K562 (cell line): ENCODE measurements at regions not wholly inside any gene's neighbourhood (a gene's known extent, or its start where the extent isn't known, plus 50 kb on each side); places are given as distances from the start of the nearest gene placed in this dataset.

Experiments
- CBFB ChIP-seq: sonication (generic); formaldehyde crosslinking; IDR thresholded peaks from 2 replicates; pipeline ENCODE4 v1.4.0; 2020; ENCODE audit warnings: mild to moderate bottlenecking, missing genetic modification reagents
- CTCF ChIP-seq, 3 experiments: IDR thresholded peaks in 2 of 3; conservative IDR thresholded peaks in 1 of 3; 2 replicates each; pipeline ENCODE4 v1.5.1; 2011 to 2012; ENCODE audit warnings: low read length in 3 of 3, mild to moderate bottlenecking in 3 of 3, control low read depth in 2 of 3, improper control_type of control experiment in 1 of 3, inconsistent platforms in 1 of 3, low read depth in 1 of 3, mixed read lengths in 1 of 3, moderate library complexity in 1 of 3; ENCODE audit not compliant: insufficient read depth in 2 of 3
- FOXP1 ChIP-seq: sonication (generic); formaldehyde crosslinking; IDR thresholded peaks from 2 replicates; pipeline ENCODE4 v1.8.0; 2022; ENCODE audit warnings: mild to moderate bottlenecking, missing genetic modification reagents
- GTF2F1 ChIP-seq: IDR thresholded peaks from 2 replicates; pipeline ENCODE4 v1.6.1; 2011; ENCODE audit warnings: low read depth, low read length, improper control_type of control experiment
- MED1 ChIP-seq: sonication (generic); formaldehyde crosslinking; IDR thresholded peaks from 2 replicates; pipeline ENCODE4 v1.8.1; 2023; ENCODE audit warnings: missing genetic modification reagents, borderline replicate concordance
- NCOA4 ChIP-seq: fragments of 450-650 bp; IDR thresholded peaks from 2 replicates; pipeline ENCODE4 v1.6.1; 2018; ENCODE audit warnings: mild to moderate bottlenecking; ENCODE audit not compliant: partially characterized antibody
- PHB ChIP-seq: fragments of 250-450 bp; sonication (Bioruptor Pico); IDR thresholded peaks from 2 replicates; pipeline ENCODE4 v1.5.0; 2021
- RB1 ChIP-seq: fragments of 450-650 bp; IDR thresholded peaks from 2 replicates; pipeline ENCODE4 v1.6.1; 2017; ENCODE audit warnings: low read depth, mild to moderate bottlenecking
- STAT6 ChIP-seq: sonication (generic); formaldehyde crosslinking; IDR thresholded peaks from 2 replicates; pipeline ENCODE4 v1.8.1; 2023; ENCODE audit warnings: mild to moderate bottlenecking, missing genetic modification reagents
- ZNF134 ChIP-seq: fragments of 250-450 bp; sonication (Bioruptor Pico); conservative IDR thresholded peaks from 2 replicates; pipeline ENCODE4 v1.4.0; 2020
- TF ChIP-seq, protein P1 (sequence below): sonication (generic); formaldehyde crosslinking; IDR thresholded peaks from 2 replicates; pipeline ENCODE4 v1.9.0; 2022; ENCODE audit warnings: mild to moderate bottlenecking, missing genetic modification reagents

DNA sequence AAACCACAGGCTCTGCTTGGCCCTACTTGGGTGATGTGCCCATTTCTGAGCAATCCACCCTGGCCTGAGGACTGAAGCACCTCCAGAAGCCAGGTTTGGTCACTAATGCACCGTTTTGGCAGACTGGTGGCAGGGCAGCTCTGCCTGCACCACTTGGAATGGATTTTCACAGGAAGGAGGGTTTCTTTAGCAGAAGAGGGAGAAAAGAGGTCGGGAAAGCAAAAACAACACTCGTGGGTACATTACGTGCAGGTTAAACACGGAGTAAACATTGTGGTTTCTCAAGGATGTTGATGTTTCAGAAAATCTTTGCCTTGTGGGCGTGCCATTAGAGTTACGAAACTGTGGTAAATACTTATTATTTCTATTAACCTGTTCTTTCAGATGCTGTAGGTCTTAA is 70.8 kb downstream of the KCNA5 start:
- no peak for TF ChIP-seq MED1 (CRISPR knock-in tag)
- no peak for TF ChIP-seq PHB
- TF ChIP-seq, protein P1, sequence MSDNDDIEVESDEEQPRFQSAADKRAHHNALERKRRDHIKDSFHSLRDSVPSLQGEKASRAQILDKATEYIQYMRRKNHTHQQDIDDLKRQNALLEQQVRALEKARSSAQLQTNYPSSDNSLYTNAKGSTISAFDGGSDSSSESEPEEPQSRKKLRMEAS (CRISPR knock-in tag) = no peak
- TF ChIP-seq ZNF134 = no peak
- TF ChIP-seq CBFB = no peak
- TF ChIP-seq CTCF (IDR thresholded peaks at IDR 0.05 in 2 of 3, conservative IDR thresholded peaks at IDR 0.05 in 1 of 3; ENCODE audit: insufficient read depth in 2 of 3, low read depth in 1 of 3, low read length in 3 of 3) = no peak
- no peak for TF ChIP-seq RB1
- no peak for TF ChIP-seq NCOA4
- TF ChIP-seq GTF2F1 = no peak
- no peak for TF ChIP-seq STAT6
- TF ChIP-seq FOXP1 (CRISPR knock-in tag) = no peak
